ENCODE measurements at regions not wholly inside any gene's neighbourhood (a gene's known extent, or its start where the extent isn't known, plus 50 kb on each side); places are given as distances from the start of the nearest gene placed in this dataset.

GRCh38 chr17:72504783-72505182, 384.0 kb downstream of the SOX9 start:
- TF ChIP-seq CTCF (IDR thresholded peaks at IDR 0.05) (no peak), USF1 (CRISPR knock-in tag; IDR thresholded peaks at IDR 0.05) (no peak), ETV6 (CRISPR knock-in tag; IDR thresholded peaks at IDR 0.05) (no peak), ATF3 (CRISPR knock-in tag; conservative IDR thresholded peaks at IDR 0.05) (no peak), HMGXB4 (CRISPR knock-in tag; IDR thresholded peaks at IDR 0.05) (no peak), FOXP1 (CRISPR knock-in tag; IDR thresholded peaks at IDR 0.05; ENCODE audit: borderline replicate concordance) (no peak), NR3C1 (CRISPR knock-in tag; conservative IDR thresholded peaks at IDR 0.05; ENCODE audit: low read depth) (no peak), ATF2 (CRISPR knock-in tag; IDR thresholded peaks at IDR 0.05; ENCODE audit: borderline replicate concordance, low read depth) (no peak), MLX (CRISPR knock-in tag; IDR thresholded peaks at IDR 0.05) (no peak), IRF1 (CRISPR knock-in tag; IDR thresholded peaks at IDR 0.05) (no peak), KAT7 (CRISPR knock-in tag; IDR thresholded peaks at IDR 0.05; ENCODE audit: borderline replicate concordance) (no peak), CREM (CRISPR knock-in tag; IDR thresholded peaks at IDR 0.05) (no peak), ZNF512 (CRISPR knock-in tag; IDR thresholded peaks at IDR 0.05; ENCODE audit: borderline replicate concordance) (no peak), CREB1 (CRISPR knock-in tag; IDR thresholded peaks at IDR 0.05) (no peak)

Measured in WTC11 (cell line).